Caco-2 (cell line): ENCODE measurements at regions not wholly inside any gene's neighbourhood (a gene's known extent, or its start where the extent isn't known, plus 50 kb on each side); places are given as distances from the start of the nearest gene placed in this dataset.

Source experiments
- BruUV-seq: library from RNA; stranded (reverse); fragments of 400-500 nt; replicated peaks from 2 replicates; lab custom pipeline; 2021; lab: Mats Ljungman, UMichigan
- CTCF ChIA-PET: fragments of 300-600 bp; sonication (Branson Sonifier 250); formaldehyde crosslinking; loops from one replicate; lab custom pipeline; 2022; ENCODE audit warnings: antibody characterized with exemption; lab: Charles Lee
- POLR2A ChIA-PET: fragments of 300-600 bp; sonication (Branson Sonifier 250); formaldehyde crosslinking; loops from one replicate; lab custom pipeline; 2022; ENCODE audit warnings: antibody characterized with exemption; lab: Charles Lee
- DNase-seq, 2 experiments: peaks; one replicate each; pipeline versions ENCODE4 v3.0.0 to v3.0.0-alpha.2; 2020 to 2022
- H3K27me3 ChIP-seq: replicated peaks from 2 replicates; pipeline ENCODE4 v1.6.0; 2011; ENCODE audit warnings: low read length; ENCODE audit not compliant: control insufficient read depth, insufficient read depth
- H3K36me3 ChIP-seq: 2 replicates; pipeline ENCODE4 v1.5.1; 2011; ENCODE audit warnings: low read length; ENCODE audit not compliant: control insufficient read depth, insufficient read depth
- H3K4me1 ChIP-seq: fragments of 250-450 bp; sonication (Bioruptor Pico); 2 replicates; pipeline ENCODE4 v1.5.1; 2020; ENCODE audit warnings: mild to moderate bottlenecking
- H3K4me3 ChIP-seq: 2 replicates; pipeline ENCODE4 v1.5.1; 2011; ENCODE audit warnings: low read depth, mild to moderate bottlenecking, control low read depth, low read length
- H3K9me3 ChIP-seq: fragments of 250-450 bp; sonication (Bioruptor Pico); 2 replicates; pipeline ENCODE4 v1.5.1; 2020; ENCODE audit warnings: mild to moderate bottlenecking, moderate library complexity
- H3K27ac Mint-ChIP-seq: one replicate; pipeline ENCODE4 v1.8.0; 2022; ENCODE audit warnings: mixed read lengths; ENCODE audit not compliant: unreplicated experiment
- H3K27me3 Mint-ChIP-seq: one replicate; pipeline ENCODE4 v1.8.0; 2022; ENCODE audit warnings: mixed read lengths; ENCODE audit not compliant: insufficient read depth, unreplicated experiment
- H3K36me3 Mint-ChIP-seq: one replicate; pipeline ENCODE4 v1.8.0; 2022; ENCODE audit warnings: mild to moderate bottlenecking, mixed read lengths; ENCODE audit not compliant: insufficient read depth, unreplicated experiment
- H3K4me1 Mint-ChIP-seq: one replicate; pipeline ENCODE4 v1.8.0; 2022; ENCODE audit warnings: low read depth, mixed read lengths; ENCODE audit not compliant: unreplicated experiment
- H3K4me3 Mint-ChIP-seq: one replicate; pipeline ENCODE4 v1.8.0; 2022; ENCODE audit warnings: mild to moderate bottlenecking, moderate library complexity, mixed read lengths; ENCODE audit not compliant: unreplicated experiment
- H3K9me3 Mint-ChIP-seq: one replicate; pipeline ENCODE4 v1.8.0; 2022; ENCODE audit warnings: mixed read lengths; ENCODE audit not compliant: unreplicated experiment
- intact Hi-C: fragments of 100-400 bp; cut with micrococcal nuclease; formaldehyde crosslinking; loops from one replicate; pipeline ENCODE4 v1.10.0; 2022; ENCODE audit not compliant: unreplicated experiment
- TF ChIP-seq, protein P1 (sequence below), 2 experiments: fragments of 200-600 bp in 1 of 2; IDR thresholded peaks; 1 replicate in 1 of 2; 2 replicates in 1 of 2; pipeline versions ENCODE4 v1.5.1 to v1.8.0; 2011 to 2022; ENCODE audit warnings: antibody characterized with exemption in 1 of 2, control low read depth in 1 of 2, inconsistent platforms in 1 of 2, low read depth in 1 of 2, low read length in 1 of 2, mild to moderate bottlenecking in 1 of 2, moderate library complexity in 1 of 2; ENCODE audit not compliant: insufficient read depth in 1 of 2, severe bottlenecking in 1 of 2, unreplicated experiment in 1 of 2

DNA sequence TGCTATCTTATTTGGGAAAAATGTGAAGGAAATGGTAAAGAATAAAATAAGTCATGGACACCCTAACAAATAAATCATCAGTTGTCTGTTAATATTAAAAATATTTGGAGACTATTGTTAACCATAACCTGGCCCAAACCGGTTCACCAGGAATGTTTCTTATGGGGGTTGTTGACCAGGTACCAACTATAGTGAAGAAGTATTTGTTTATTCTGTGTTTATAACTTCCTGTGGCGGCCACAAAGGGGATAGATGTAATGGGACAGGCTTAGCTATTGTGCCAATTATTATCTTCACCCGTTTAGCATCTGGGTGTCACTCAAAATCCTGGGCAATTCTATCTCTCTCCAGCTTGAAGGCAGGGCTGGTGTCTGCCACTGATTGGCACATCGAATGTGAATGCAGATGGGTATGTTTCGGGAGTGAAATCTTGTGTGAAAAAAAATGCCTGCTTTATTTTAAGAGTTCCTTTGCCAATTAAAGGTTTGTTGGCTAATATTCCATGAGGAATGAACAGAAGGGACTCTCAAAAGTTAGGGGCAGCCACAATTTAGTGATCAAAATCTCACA, 500.9 kb downstream of the ARL4A start:
- CTCF ChIA-PET: no interaction called here
- no peak for DNase-seq
- Mint-ChIP-seq H3K4me3 (no peak overlapping the region), H3K27me3 (no peaks in the 10 kb centered on the region), H3K36me3 (no peaks in the 10 kb centered on the region), H3K27ac (no peak overlapping the region), H3K9me3 (no peaks in the 10 kb centered on the region), H3K4me1 (peaks cover 15% of the 10 kb centered on the region)
- BruUV-seq: no TSS peak
- intact Hi-C loops: no loop called here
- POLR2A ChIA-PET: no interaction called here
- Histone ChIP-seq H3K4me3 (no peak overlapping the region), H3K9me3 (no peaks in the 10 kb centered on the region), H3K27me3 (no peaks in the 10 kb centered on the region), H3K4me1 (peaks cover 20% of the 10 kb centered on the region; the same call in 1 of the 2 replicates), H3K36me3 (no peaks in the 10 kb centered on the region)
- TF ChIP-seq, protein P1, sequence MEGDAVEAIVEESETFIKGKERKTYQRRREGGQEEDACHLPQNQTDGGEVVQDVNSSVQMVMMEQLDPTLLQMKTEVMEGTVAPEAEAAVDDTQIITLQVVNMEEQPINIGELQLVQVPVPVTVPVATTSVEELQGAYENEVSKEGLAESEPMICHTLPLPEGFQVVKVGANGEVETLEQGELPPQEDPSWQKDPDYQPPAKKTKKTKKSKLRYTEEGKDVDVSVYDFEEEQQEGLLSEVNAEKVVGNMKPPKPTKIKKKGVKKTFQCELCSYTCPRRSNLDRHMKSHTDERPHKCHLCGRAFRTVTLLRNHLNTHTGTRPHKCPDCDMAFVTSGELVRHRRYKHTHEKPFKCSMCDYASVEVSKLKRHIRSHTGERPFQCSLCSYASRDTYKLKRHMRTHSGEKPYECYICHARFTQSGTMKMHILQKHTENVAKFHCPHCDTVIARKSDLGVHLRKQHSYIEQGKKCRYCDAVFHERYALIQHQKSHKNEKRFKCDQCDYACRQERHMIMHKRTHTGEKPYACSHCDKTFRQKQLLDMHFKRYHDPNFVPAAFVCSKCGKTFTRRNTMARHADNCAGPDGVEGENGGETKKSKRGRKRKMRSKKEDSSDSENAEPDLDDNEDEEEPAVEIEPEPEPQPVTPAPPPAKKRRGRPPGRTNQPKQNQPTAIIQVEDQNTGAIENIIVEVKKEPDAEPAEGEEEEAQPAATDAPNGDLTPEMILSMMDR (IDR thresholded peaks at IDR 0.05; ENCODE audit: insufficient read depth in 1 of 2, low read depth in 1 of 2, low read length in 1 of 2, severe bottlenecking in 1 of 2, unreplicated experiment in 1 of 2): no peak

DNA sequence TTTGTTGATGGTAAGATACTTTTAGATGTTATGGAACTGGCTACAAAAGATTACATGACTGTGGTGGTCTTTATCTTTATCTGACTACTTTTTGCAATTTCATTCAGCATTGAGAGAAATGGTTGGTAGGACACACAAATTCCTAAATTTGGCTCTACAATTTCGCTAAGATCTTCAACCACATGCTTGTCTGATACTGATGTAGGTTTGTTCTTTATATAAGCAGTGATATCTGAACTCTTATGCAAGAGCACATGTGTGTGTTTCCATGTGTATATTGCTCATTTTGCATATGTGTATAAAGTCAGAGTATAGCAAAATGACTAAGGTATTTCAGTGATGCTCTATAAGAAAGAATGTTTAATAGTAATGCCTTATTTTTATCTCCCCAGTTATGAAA, 501.5 kb downstream of the ARL4A start:
- H3K4me3 Mint-ChIP-seq: no peak overlapping the region
- peaks cover 14% of the 10 kb centered on the region for H3K4me1 Mint-ChIP-seq
- no peaks in the 10 kb centered on the region for H3K27me3 ChIP-seq
- H3K4me3 ChIP-seq: no peak overlapping the region
- ChIA-PET POLR2A (no interaction called here), CTCF (no interaction called here)
- no TSS peak for BruUV-seq
- no peak for DNase-seq
- intact Hi-C loops: no loop called here
- no peaks in the 10 kb centered on the region for H3K27me3 Mint-ChIP-seq
- no peak overlapping the region for H3K27ac Mint-ChIP-seq
- no peaks in the 10 kb centered on the region for H3K9me3 ChIP-seq
- H3K36me3 ChIP-seq: no peaks in the 10 kb centered on the region
- no peaks in the 10 kb centered on the region for H3K9me3 Mint-ChIP-seq
- TF ChIP-seq, protein P1 (IDR thresholded peaks at IDR 0.05; ENCODE audit: insufficient read depth in 1 of 2, low read depth in 1 of 2, low read length in 1 of 2, severe bottlenecking in 1 of 2, unreplicated experiment in 1 of 2): no peak
- no peaks in the 10 kb centered on the region for H3K36me3 Mint-ChIP-seq
- peaks cover 20% of the 10 kb centered on the region; the same call in 1 of the 2 replicates for H3K4me1 ChIP-seq

DNA sequence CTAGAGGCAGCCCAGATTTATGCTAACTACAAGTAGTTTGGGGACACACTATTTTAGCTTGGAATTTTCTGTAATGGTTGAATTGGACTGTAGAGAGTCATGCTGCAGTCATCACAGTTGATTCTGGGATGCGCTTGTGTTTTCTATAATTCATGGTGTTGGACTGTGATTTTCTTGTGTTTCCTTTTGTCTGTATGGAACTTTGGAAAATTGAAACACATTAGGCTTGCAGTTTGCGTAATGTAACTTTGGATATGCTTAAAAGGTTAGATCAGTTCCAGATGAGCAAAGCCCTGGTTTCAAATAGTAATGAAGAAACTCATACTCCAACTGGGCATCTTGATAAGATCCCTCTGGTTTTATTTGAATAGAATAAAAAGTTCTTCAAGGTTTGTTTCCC, 502.2 kb downstream of the ARL4A start:
- Mint-ChIP-seq H3K36me3 (no peaks in the 10 kb centered on the region), H3K9me3 (no peaks in the 10 kb centered on the region), H3K27ac (no peak overlapping the region), H3K4me3 (no peak overlapping the region), H3K27me3 (no peaks in the 10 kb centered on the region), H3K4me1 (peaks cover 7% of the 10 kb centered on the region)
- Histone ChIP-seq H3K9me3 (no peaks in the 10 kb centered on the region), H3K36me3 (no peaks in the 10 kb centered on the region), H3K4me3 (no peak overlapping the region), H3K4me1 (peaks cover 13% of the 10 kb centered on the region; the same call in 1 of the 2 replicates), H3K27me3 (no peaks in the 10 kb centered on the region)
- TF ChIP-seq, protein P1 (IDR thresholded peaks at IDR 0.05; ENCODE audit: insufficient read depth in 1 of 2, low read depth in 1 of 2, low read length in 1 of 2, severe bottlenecking in 1 of 2, unreplicated experiment in 1 of 2): no peak
- ChIA-PET CTCF (no interaction called here), POLR2A (no interaction called here)
- DNase-seq: no peak
- intact Hi-C loops: no loop called here
- no TSS peak for BruUV-seq
